ENCODE measurements at regions not wholly inside any gene's neighbourhood (a gene's known extent, or its start where the extent isn't known, plus 50 kb on each side); places are given as distances from the start of the nearest gene placed in this dataset.

- DNase-seq = no peak
- in situ Hi-C loops (cut with MboI; ENCODE audit: low pct_ligation_motif_present in 1 of 4, low pct_unique_long_range_greater_than_20kb in 1 of 4, low sequenced_read_pairs in 3 of 4) = no loop called here
These were observed 1060.6 kb upstream of the NCAM2 start for GRCh38 chr21:19937619-19938018.

GRCh38 chr21:19941626-19942025 is 1056.6 kb upstream of the NCAM2 start:
- no peaks in the 10 kb centered on the region for H3K4me1 ChIP-seq
- no peak overlapping the region for H3K27ac ChIP-seq
- H3K9me3 ChIP-seq = no peaks in the 10 kb centered on the region
- no peak overlapping the region for H3K4me3 ChIP-seq
- TF ChIP-seq CTCF (IDR thresholded peaks at IDR 0.05) = no peak
- no peak for TF ChIP-seq POLR2A (IDR thresholded peaks at IDR 0.05)
- no peak for TF ChIP-seq EP300 (IDR thresholded peaks at IDR 0.05; ENCODE audit: low read depth)
- TF ChIP-seq POLR2AphosphoS5 (IDR thresholded peaks at IDR 0.05) = no peak
- intact Hi-C loops (cut with DNase I; ENCODE audit: low total_unique reads) = no loop called here
- DNase-seq = no peak
- H3K27me3 ChIP-seq = no peaks in the 10 kb centered on the region
- H3K36me3 ChIP-seq = no peaks in the 10 kb centered on the region
- in situ Hi-C loops (cut with MboI; ENCODE audit: low pct_ligation_motif_present in 1 of 4, low pct_unique_long_range_greater_than_20kb in 1 of 4, low sequenced_read_pairs in 3 of 4) = no loop called here

More at GRCh38 chr21:19937619-19938018, 1060.6 kb upstream of the NCAM2 start:
- intact Hi-C loops (cut with DNase I; ENCODE audit: low total_unique reads) = no loop called here
- no peak for TF ChIP-seq POLR2A (IDR thresholded peaks at IDR 0.05)
- TF ChIP-seq CTCF (IDR thresholded peaks at IDR 0.05) = no peak
- TF ChIP-seq EP300 (IDR thresholded peaks at IDR 0.05; ENCODE audit: low read depth) = no peak
- no peaks in the 10 kb centered on the region for H3K9me3 ChIP-seq
- 49 to 64% methylated on average over 4 of the region's 4 CpGs for WGBS, 2 donors (ENCODE audit: low coverage in 1 of 2)
- no peaks in the 10 kb centered on the region for H3K4me1 ChIP-seq
- no peak overlapping the region for H3K4me3 ChIP-seq
- no peaks in the 10 kb centered on the region for H3K27me3 ChIP-seq
- no peaks in the 10 kb centered on the region for H3K36me3 ChIP-seq
- H3K27ac ChIP-seq = no peak overlapping the region

GRCh38 chr21:19950347-19950746 is 1047.9 kb upstream of the NCAM2 start:
- no peaks in the 10 kb centered on the region for H3K36me3 ChIP-seq
- no peaks in the 10 kb centered on the region for H3K27me3 ChIP-seq
- no peaks in the 10 kb centered on the region for H3K4me1 ChIP-seq
- WGBS, 2 donors (ENCODE audit: low coverage in 1 of 2) = 97% methylated on average over 2 of the region's 2 CpGs; no CpG with 5 or more reads in 1 of the 2 donors
- in situ Hi-C loops (cut with MboI; ENCODE audit: low pct_ligation_motif_present in 1 of 4, low pct_unique_long_range_greater_than_20kb in 1 of 4, low sequenced_read_pairs in 3 of 4) = no loop called here
- H3K9me3 ChIP-seq = no peaks in the 10 kb centered on the region
- H3K27ac ChIP-seq = no peak overlapping the region
- DNase-seq = no peak
- intact Hi-C loops (cut with DNase I; ENCODE audit: low total_unique reads) = no loop called here
- TF ChIP-seq CTCF (IDR thresholded peaks at IDR 0.05) (no peak), POLR2AphosphoS5 (IDR thresholded peaks at IDR 0.05) (no peak), EP300 (IDR thresholded peaks at IDR 0.05; ENCODE audit: low read depth) (no peak), POLR2A (IDR thresholded peaks at IDR 0.05) (no peak)
- H3K4me3 ChIP-seq = no peak overlapping the region

- in situ Hi-C loops (cut with MboI; ENCODE audit: low pct_ligation_motif_present in 1 of 4, low pct_unique_long_range_greater_than_20kb in 1 of 4, low sequenced_read_pairs in 3 of 4) = no loop called here
- Histone ChIP-seq H3K4me1 (no peaks in the 10 kb centered on the region), H3K27ac (no peak overlapping the region), H3K9me3 (peaks cover 4 to 6% of the 10 kb centered on the region in 2 donors), H3K36me3 (no peaks in the 10 kb centered on the region), H3K4me3 (no peak overlapping the region), H3K27me3 (no peaks in the 10 kb centered on the region)
- intact Hi-C loops (cut with DNase I; ENCODE audit: low total_unique reads) = no loop called here
- no peak for DNase-seq
- TF ChIP-seq EP300 (IDR thresholded peaks at IDR 0.05; ENCODE audit: low read depth) (no peak), POLR2AphosphoS5 (IDR thresholded peaks at IDR 0.05) (no peak), CTCF (IDR thresholded peaks at IDR 0.05) (no peak), POLR2A (IDR thresholded peaks at IDR 0.05) (no peak)
These were observed 1029.1 kb upstream of the NCAM2 start for GRCh38 chr21:19969156-19969555.
